Astrocyte (in vitro differentiated cells and primary cell): ENCODE measurements at regions not wholly inside any gene's neighbourhood (a gene's known extent, or its start where the extent isn't known, plus 50 kb on each side); places are given as distances from the start of the nearest gene placed in this dataset.

Source experiments
- DNase-seq: peaks from one replicate; pipeline ENCODE4 v3.0.0-alpha.2; 2010; ENCODE audit warnings: low read depth
- FAIRE-seq: peaks from 2 replicates; lab custom pipeline; 2011; peaks lifted over from hg19 to GRCh38; lab: Jason Lieb, UNC
- H2AFZ ChIP-seq: 2 replicates; pipeline ENCODE4 v1.6.0; 2012; ENCODE audit warnings: low read depth, low read length, inconsistent platforms
- H3K27ac ChIP-seq: 2 replicates; pipeline ENCODE4 v1.5.1; 2011; ENCODE audit warnings: low read depth, low read length, inconsistent platforms
- H3K27me3 ChIP-seq: 2 replicates; pipeline ENCODE4 v1.6.0; 2011; ENCODE audit warnings: low read length, inconsistent platforms; ENCODE audit not compliant: insufficient read depth
- H3K36me3 ChIP-seq: 2 replicates; pipeline ENCODE4 v1.5.1; 2011; ENCODE audit warnings: low read length, inconsistent platforms; ENCODE audit not compliant: insufficient read depth
- H3K4me1 ChIP-seq: 2 replicates; pipeline ENCODE4 v1.5.1; 2011; ENCODE audit warnings: low read length, inconsistent platforms; ENCODE audit not compliant: insufficient read depth
- H3K4me2 ChIP-seq: 2 replicates; pipeline ENCODE4 v1.6.0; 2012; ENCODE audit warnings: low read length, inconsistent platforms
- H3K4me3 ChIP-seq: 2 replicates; pipeline ENCODE4 v1.5.1; 2011; ENCODE audit warnings: low read depth, mild to moderate bottlenecking, low read length, inconsistent platforms; ENCODE audit not compliant: insufficient read depth
- H3K79me2 ChIP-seq: 2 replicates; pipeline ENCODE4 v1.6.0; 2012; ENCODE audit warnings: mild to moderate bottlenecking, low read length, inconsistent platforms; ENCODE audit not compliant: insufficient read depth
- H3K9ac ChIP-seq: 2 replicates; pipeline ENCODE4 v1.6.0; 2012; ENCODE audit warnings: mild to moderate bottlenecking, low read length, inconsistent platforms
- H3K9me3 ChIP-seq: 2 replicates; pipeline ENCODE4 v1.5.1; 2012; ENCODE audit warnings: low read depth, mild to moderate bottlenecking, low read length, inconsistent platforms; ENCODE audit not compliant: insufficient read depth
- H4K20me1 ChIP-seq: 2 replicates; pipeline ENCODE4 v1.6.0; 2012; ENCODE audit warnings: low read length, inconsistent platforms; ENCODE audit not compliant: insufficient read depth
- H3K27ac Mint-ChIP-seq: one replicate; pipeline ENCODE4 v1.8.0; 2021; ENCODE audit warnings: mild to moderate bottlenecking, mixed read lengths; ENCODE audit not compliant: unreplicated experiment
- H3K27me3 Mint-ChIP-seq: one replicate; pipeline ENCODE4 v1.8.0; 2021; ENCODE audit warnings: low read depth, mixed read lengths; ENCODE audit not compliant: unreplicated experiment
- H3K36me3 Mint-ChIP-seq: one replicate; pipeline ENCODE4 v1.8.0; 2021; ENCODE audit warnings: low read depth, mixed read lengths; ENCODE audit not compliant: unreplicated experiment
- H3K4me1 Mint-ChIP-seq: one replicate; pipeline ENCODE4 v1.8.0; 2021; ENCODE audit warnings: low read depth, mixed read lengths; ENCODE audit not compliant: unreplicated experiment
- H3K4me3 Mint-ChIP-seq: one replicate; pipeline ENCODE4 v1.8.0; 2021; ENCODE audit warnings: mild to moderate bottlenecking, moderate library complexity, mixed read lengths; ENCODE audit not compliant: unreplicated experiment
- H3K9me3 Mint-ChIP-seq: one replicate; pipeline ENCODE4 v1.8.0; 2021; ENCODE audit warnings: mild to moderate bottlenecking, mixed read lengths; ENCODE audit not compliant: unreplicated experiment
- EZH2 ChIP-seq: IDR thresholded peaks from 2 replicates; pipeline ENCODE4 v1.6.1; 2012; ENCODE audit warnings: mild to moderate bottlenecking, low read length, inconsistent platforms; ENCODE audit not compliant: insufficient read depth
- TF ChIP-seq, protein P1 (sequence below): IDR thresholded peaks from 2 replicates; pipeline ENCODE4 v1.5.1; 2011; ENCODE audit warnings: low read depth, mild to moderate bottlenecking, inconsistent platforms, low read length, moderate library complexity; ENCODE audit not compliant: insufficient read depth

GRCh38 chr6:76510489-76510888 is 438.0 kb upstream of the IMPG1 start:
- TF ChIP-seq, protein P1, sequence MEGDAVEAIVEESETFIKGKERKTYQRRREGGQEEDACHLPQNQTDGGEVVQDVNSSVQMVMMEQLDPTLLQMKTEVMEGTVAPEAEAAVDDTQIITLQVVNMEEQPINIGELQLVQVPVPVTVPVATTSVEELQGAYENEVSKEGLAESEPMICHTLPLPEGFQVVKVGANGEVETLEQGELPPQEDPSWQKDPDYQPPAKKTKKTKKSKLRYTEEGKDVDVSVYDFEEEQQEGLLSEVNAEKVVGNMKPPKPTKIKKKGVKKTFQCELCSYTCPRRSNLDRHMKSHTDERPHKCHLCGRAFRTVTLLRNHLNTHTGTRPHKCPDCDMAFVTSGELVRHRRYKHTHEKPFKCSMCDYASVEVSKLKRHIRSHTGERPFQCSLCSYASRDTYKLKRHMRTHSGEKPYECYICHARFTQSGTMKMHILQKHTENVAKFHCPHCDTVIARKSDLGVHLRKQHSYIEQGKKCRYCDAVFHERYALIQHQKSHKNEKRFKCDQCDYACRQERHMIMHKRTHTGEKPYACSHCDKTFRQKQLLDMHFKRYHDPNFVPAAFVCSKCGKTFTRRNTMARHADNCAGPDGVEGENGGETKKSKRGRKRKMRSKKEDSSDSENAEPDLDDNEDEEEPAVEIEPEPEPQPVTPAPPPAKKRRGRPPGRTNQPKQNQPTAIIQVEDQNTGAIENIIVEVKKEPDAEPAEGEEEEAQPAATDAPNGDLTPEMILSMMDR = no peak
- TF ChIP-seq EZH2 = no peak
- Mint-ChIP-seq H3K4me3 (no peak overlapping the region), H3K4me1 (no peaks in the 10 kb centered on the region), H3K36me3 (no peaks in the 10 kb centered on the region), H3K9me3 (no peaks in the 10 kb centered on the region), H3K27ac (no peak overlapping the region), H3K27me3 (no peaks in the 10 kb centered on the region)
- no peaks in the 10 kb centered on the region for H3K36me3 ChIP-seq
- DNase-seq = no peak
- no peak for FAIRE-seq
- no peaks in the 10 kb centered on the region for H4K20me1 ChIP-seq
- H3K27me3 ChIP-seq = no peaks in the 10 kb centered on the region
- H3K4me2 ChIP-seq = no peak overlapping the region
- no peak overlapping the region for H2AFZ ChIP-seq
- H3K4me1 ChIP-seq = no peaks in the 10 kb centered on the region
- no peak overlapping the region for H3K9ac ChIP-seq
- no peaks in the 10 kb centered on the region for H3K79me2 ChIP-seq
- peaks cover 8% of the 10 kb centered on the region for H3K9me3 ChIP-seq
- no peak overlapping the region for H3K27ac ChIP-seq
- no peak overlapping the region for H3K4me3 ChIP-seq

GRCh38 chr6:76509397-76509796 is 436.9 kb upstream of the IMPG1 start:
- no peaks in the 10 kb centered on the region for H4K20me1 ChIP-seq
- no peak overlapping the region for H3K4me3 Mint-ChIP-seq
- no peaks in the 10 kb centered on the region for H3K27me3 Mint-ChIP-seq
- no peak overlapping the region for H3K27ac ChIP-seq
- H3K36me3 ChIP-seq = no peaks in the 10 kb centered on the region
- no peak overlapping the region for H2AFZ ChIP-seq
- DNase-seq (no peak), FAIRE-seq (no peak)
- no peak overlapping the region for H3K9ac ChIP-seq
- no peaks in the 10 kb centered on the region for H3K9me3 Mint-ChIP-seq
- no peaks in the 10 kb centered on the region for H3K4me1 ChIP-seq
- no peak overlapping the region for H3K27ac Mint-ChIP-seq
- H3K36me3 Mint-ChIP-seq = no peaks in the 10 kb centered on the region
- H3K4me1 Mint-ChIP-seq = no peaks in the 10 kb centered on the region
- H3K4me3 ChIP-seq = no peak overlapping the region
- H3K27me3 ChIP-seq = no peaks in the 10 kb centered on the region
- no peaks in the 10 kb centered on the region for H3K79me2 ChIP-seq
- H3K4me2 ChIP-seq = no peak overlapping the region
- H3K9me3 ChIP-seq = peaks cover 8% of the 10 kb centered on the region
- TF ChIP-seq EZH2 = no peak
- TF ChIP-seq, protein P1 = no peak

DNA sequence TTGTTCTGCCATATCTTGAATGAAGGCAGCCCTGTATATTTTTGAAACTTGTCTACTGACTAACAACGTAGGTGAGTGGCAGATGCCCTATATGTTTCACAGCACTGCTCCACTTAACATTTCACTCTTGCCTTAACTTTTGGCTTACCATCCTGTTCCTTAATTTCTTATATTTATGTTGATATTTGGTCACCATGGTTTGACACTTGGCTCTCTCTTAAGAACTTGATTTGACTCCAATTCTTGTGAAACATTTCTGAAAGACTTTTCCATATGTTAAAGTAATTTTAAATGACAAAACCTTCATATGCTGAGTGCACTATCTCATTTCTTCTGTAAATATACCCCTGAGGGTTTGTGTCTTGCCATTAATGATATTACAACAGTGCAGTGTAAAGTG is 434.3 kb upstream of the IMPG1 start:
- Histone ChIP-seq H3K36me3 (no peaks in the 10 kb centered on the region), H3K9ac (no peak overlapping the region), H4K20me1 (no peaks in the 10 kb centered on the region), H3K27ac (no peak overlapping the region), H3K9me3 (peaks cover 4% of the 10 kb centered on the region), H3K4me1 (no peaks in the 10 kb centered on the region), H3K27me3 (no peaks in the 10 kb centered on the region), H3K4me2 (no peak overlapping the region), H3K79me2 (no peaks in the 10 kb centered on the region), H2AFZ (no peak overlapping the region), H3K4me3 (no peak overlapping the region)
- no peak for TF ChIP-seq EZH2
- TF ChIP-seq, protein P1 = no peak
- FAIRE-seq (no peak), DNase-seq (no peak)
- no peak overlapping the region for H3K4me3 Mint-ChIP-seq
- no peaks in the 10 kb centered on the region for H3K4me1 Mint-ChIP-seq
- H3K27me3 Mint-ChIP-seq = no peaks in the 10 kb centered on the region
- H3K27ac Mint-ChIP-seq = no peak overlapping the region
- no peaks in the 10 kb centered on the region for H3K36me3 Mint-ChIP-seq
- H3K9me3 Mint-ChIP-seq = peaks cover 3% of the 10 kb centered on the region
